GM23338 (cell line): ENCODE measurements at regions not wholly inside any gene's neighbourhood (a gene's known extent, or its start where the extent isn't known, plus 50 kb on each side); places are given as distances from the start of the nearest gene placed in this dataset.

Source experiments
- ATAC-seq: fragments of 200-7000 bp; cut with Tn5 transposase; 3 replicates; pipeline ENCODE4 v1.9.1; 2020
- DNase-seq: peaks from one replicate; pipeline ENCODE4 v3.0.0-alpha.2; 2015; ENCODE audit warnings: low spot score
- H2AFZ ChIP-seq: fragments of 200-600 bp; sonication (generic); 2 replicates; pipeline ENCODE4 v1.8.0; 2016; ENCODE audit warnings: antibody characterized with exemption, mild to moderate bottlenecking, moderate library complexity
- H3F3A ChIP-seq: fragments of 200-600 bp; sonication (generic); replicated peaks from 2 replicates; pipeline ENCODE4 v1.8.0; 2017; ENCODE audit warnings: antibody characterized with exemption, mixed run types, low read depth
- H3K27ac ChIP-seq: fragments of 200-600 bp; sonication (generic); 2 replicates; pipeline ENCODE4 v1.6.1; 2016; ENCODE audit warnings: low read depth
- H3K27me3 ChIP-seq: fragments of 200-600 bp; sonication (generic); 2 replicates; pipeline ENCODE4 v1.8.0; 2016; ENCODE audit warnings: mild to moderate bottlenecking, mixed run types, moderate library complexity; ENCODE audit not compliant: insufficient read depth
- H3K36me3 ChIP-seq: fragments of 200-600 bp; sonication (generic); 2 replicates; pipeline ENCODE4 v1.8.0; 2016; ENCODE audit warnings: mild to moderate bottlenecking; ENCODE audit not compliant: insufficient read depth
- H3K4me1 ChIP-seq: fragments of 200-600 bp; sonication (generic); 2 replicates; pipeline ENCODE4 v1.8.0; 2016; ENCODE audit warnings: mild to moderate bottlenecking, moderate library complexity; ENCODE audit not compliant: insufficient read depth
- H3K4me2 ChIP-seq: fragments of 200-600 bp; sonication (generic); 2 replicates; pipeline ENCODE4 v1.7.1; 2017; ENCODE audit warnings: mixed run types
- H3K4me3 ChIP-seq: fragments of 200-600 bp; sonication (generic); 2 replicates; pipeline ENCODE4 v1.6.1; 2016; ENCODE audit warnings: mixed run types
- H3K79me2 ChIP-seq: fragments of 200-600 bp; sonication (generic); replicated peaks from 2 replicates; pipeline ENCODE4 v1.8.0; 2017; ENCODE audit warnings: mild to moderate bottlenecking; ENCODE audit not compliant: insufficient read depth
- H3K9me2 ChIP-seq: fragments of 200-600 bp; sonication (generic); 2 replicates; pipeline ENCODE4 v1.8.0; 2017; ENCODE audit not compliant: insufficient read depth
- H4K20me1 ChIP-seq: fragments of 200-600 bp; sonication (generic); replicated peaks from 2 replicates; pipeline ENCODE4 v1.8.0; 2017; ENCODE audit warnings: mild to moderate bottlenecking; ENCODE audit not compliant: insufficient read depth
- H3K27ac Mint-ChIP-seq: 2 replicates; pipeline ENCODE4 v1.8.0; 2020; ENCODE audit warnings: inconsistent platforms, mild to moderate bottlenecking, moderate library complexity, mixed read lengths
- H3K27me3 Mint-ChIP-seq: 3 replicates; pipeline ENCODE4 v1.8.0; 2022; ENCODE audit warnings: low read depth, mild to moderate bottlenecking, moderate library complexity, mixed read lengths, inconsistent platforms; ENCODE audit not compliant: insufficient read depth, poor library complexity
- H3K36me3 Mint-ChIP-seq: 3 replicates; pipeline ENCODE4 v1.8.0; 2021; ENCODE audit warnings: low read depth, mild to moderate bottlenecking, inconsistent platforms, moderate library complexity, mixed read lengths
- H3K4me1 Mint-ChIP-seq: 3 replicates; pipeline ENCODE4 v1.8.0; 2020; ENCODE audit warnings: mild to moderate bottlenecking, inconsistent platforms, mixed read lengths
- H3K4me3 Mint-ChIP-seq: 3 replicates; pipeline ENCODE4 v1.8.0; 2021; ENCODE audit warnings: moderate library complexity, mild to moderate bottlenecking, inconsistent platforms, mixed read lengths
- H3K9me3 Mint-ChIP-seq: 3 replicates; pipeline ENCODE4 v1.8.0; 2020; ENCODE audit warnings: moderate library complexity, mild to moderate bottlenecking, inconsistent platforms, mixed read lengths
- EZH2 ChIP-seq: fragments of 200-600 bp; sonication (generic); IDR thresholded peaks from one replicate; pipeline ENCODE4 v1.8.0; 2017; ENCODE audit warnings: antibody characterized with exemption, mild to moderate bottlenecking, low read depth; ENCODE audit not compliant: unreplicated experiment
- NANOG ChIP-seq: IDR thresholded peaks from 2 replicates; pipeline ENCODE4 v1.6.1; 2016; ENCODE audit warnings: antibody characterized with exemption, borderline replicate concordance
- STAT1 ChIP-seq: IDR thresholded peaks from one replicate; pipeline ENCODE4 v1.6.1; 2016; ENCODE audit warnings: antibody characterized with exemption; ENCODE audit not compliant: unreplicated experiment
- TF ChIP-seq, protein P1 (sequence below): IDR thresholded peaks from one replicate; pipeline ENCODE4 v1.6.1; 2018; ENCODE audit warnings: antibody characterized with exemption; ENCODE audit not compliant: unreplicated experiment
- TF ChIP-seq, protein P2 (sequence below), 2 experiments: fragments of 200-600 bp in 1 of 2; sonication (generic) in 1 of 2; conservative IDR thresholded peaks; 2 replicates each; pipeline versions ENCODE4 v1.5.1 to v1.6.1; 2016 to 2017; ENCODE audit warnings: antibody characterized with exemption in 2 of 2, low read depth in 2 of 2, mild to moderate bottlenecking in 2 of 2, moderate library complexity in 1 of 2
- TF ChIP-seq, protein P3 (sequence below): IDR thresholded peaks from 2 replicates; pipeline ENCODE4 v1.6.1; 2016; ENCODE audit warnings: antibody characterized with exemption

DNA sequence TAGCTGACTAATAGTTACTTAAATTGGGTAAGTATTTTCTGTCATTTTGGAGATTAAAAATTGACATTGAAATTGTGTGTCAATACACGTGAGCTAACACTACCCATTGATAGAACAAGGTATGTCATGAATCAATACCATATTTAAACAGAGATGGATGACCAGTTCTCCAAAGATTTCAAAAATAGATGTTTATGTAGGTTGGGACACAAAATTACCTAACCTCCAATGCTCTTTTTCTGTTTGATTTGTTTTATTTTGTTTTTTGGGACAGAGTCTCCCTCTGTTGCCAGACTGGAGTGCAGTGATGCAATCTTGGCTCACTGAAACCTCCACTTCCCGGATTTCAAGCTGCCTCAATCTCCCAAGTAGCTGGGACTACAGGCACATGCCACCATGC lies 1491.7 kb downstream of the GRIK2 start (continued):
- TF ChIP-seq, protein P1, sequence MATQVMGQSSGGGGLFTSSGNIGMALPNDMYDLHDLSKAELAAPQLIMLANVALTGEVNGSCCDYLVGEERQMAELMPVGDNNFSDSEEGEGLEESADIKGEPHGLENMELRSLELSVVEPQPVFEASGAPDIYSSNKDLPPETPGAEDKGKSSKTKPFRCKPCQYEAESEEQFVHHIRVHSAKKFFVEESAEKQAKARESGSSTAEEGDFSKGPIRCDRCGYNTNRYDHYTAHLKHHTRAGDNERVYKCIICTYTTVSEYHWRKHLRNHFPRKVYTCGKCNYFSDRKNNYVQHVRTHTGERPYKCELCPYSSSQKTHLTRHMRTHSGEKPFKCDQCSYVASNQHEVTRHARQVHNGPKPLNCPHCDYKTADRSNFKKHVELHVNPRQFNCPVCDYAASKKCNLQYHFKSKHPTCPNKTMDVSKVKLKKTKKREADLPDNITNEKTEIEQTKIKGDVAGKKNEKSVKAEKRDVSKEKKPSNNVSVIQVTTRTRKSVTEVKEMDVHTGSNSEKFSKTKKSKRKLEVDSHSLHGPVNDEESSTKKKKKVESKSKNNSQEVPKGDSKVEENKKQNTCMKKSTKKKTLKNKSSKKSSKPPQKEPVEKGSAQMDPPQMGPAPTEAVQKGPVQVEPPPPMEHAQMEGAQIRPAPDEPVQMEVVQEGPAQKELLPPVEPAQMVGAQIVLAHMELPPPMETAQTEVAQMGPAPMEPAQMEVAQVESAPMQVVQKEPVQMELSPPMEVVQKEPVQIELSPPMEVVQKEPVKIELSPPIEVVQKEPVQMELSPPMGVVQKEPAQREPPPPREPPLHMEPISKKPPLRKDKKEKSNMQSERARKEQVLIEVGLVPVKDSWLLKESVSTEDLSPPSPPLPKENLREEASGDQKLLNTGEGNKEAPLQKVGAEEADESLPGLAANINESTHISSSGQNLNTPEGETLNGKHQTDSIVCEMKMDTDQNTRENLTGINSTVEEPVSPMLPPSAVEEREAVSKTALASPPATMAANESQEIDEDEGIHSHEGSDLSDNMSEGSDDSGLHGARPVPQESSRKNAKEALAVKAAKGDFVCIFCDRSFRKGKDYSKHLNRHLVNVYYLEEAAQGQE: no peak

DNA sequence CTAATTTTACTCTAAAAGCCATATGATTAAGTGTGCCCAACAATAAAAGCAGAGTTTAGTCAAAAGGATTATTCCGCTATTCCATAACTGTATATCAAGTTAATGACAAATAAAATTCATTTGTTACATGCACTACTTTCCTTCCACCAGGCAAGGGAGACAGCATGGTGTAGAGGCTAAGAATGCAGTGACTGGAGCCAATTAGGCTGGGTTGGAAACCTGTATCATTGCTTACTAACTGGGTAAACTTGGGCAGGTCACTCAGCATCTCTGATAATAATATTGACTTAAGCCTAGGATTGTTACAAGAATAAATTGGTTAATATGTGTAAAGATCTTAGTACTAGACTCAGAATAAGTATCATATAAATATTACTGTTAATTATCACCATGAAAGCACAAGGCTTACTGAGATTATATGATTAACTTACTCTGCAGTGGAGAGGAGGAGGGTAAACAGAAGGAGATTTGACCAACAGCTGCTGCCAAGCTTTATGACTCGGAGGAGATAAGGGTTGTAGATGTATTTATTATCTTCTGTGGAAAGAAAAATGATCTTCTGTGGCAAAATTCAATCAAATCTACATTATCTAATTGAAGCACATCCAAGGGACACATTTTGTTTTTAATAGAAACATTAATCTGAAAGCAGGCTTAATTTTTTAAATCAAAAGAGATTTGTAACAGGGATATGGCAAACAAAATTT lies 1459.9 kb downstream of the GRIK2 start:
- no peak overlapping the region for H3K27ac Mint-ChIP-seq
- peak; percentile 7 for DNase-seq
- H3K27ac ChIP-seq: no peak overlapping the region

More for the DNA sequence above, 1459.9 kb downstream of the GRIK2 start:
- H3K79me2 ChIP-seq: no peaks in the 10 kb centered on the region
- no peaks in the 10 kb centered on the region for H3K9me3 Mint-ChIP-seq
- no peaks in the 10 kb centered on the region for H3K36me3 Mint-ChIP-seq
- H3K36me3 ChIP-seq: no peaks in the 10 kb centered on the region
- no peaks in the 10 kb centered on the region for H4K20me1 ChIP-seq
- peak; percentile 36; the same call in 1 of the 3 replicates for ATAC-seq
- TF ChIP-seq, protein P2, sequence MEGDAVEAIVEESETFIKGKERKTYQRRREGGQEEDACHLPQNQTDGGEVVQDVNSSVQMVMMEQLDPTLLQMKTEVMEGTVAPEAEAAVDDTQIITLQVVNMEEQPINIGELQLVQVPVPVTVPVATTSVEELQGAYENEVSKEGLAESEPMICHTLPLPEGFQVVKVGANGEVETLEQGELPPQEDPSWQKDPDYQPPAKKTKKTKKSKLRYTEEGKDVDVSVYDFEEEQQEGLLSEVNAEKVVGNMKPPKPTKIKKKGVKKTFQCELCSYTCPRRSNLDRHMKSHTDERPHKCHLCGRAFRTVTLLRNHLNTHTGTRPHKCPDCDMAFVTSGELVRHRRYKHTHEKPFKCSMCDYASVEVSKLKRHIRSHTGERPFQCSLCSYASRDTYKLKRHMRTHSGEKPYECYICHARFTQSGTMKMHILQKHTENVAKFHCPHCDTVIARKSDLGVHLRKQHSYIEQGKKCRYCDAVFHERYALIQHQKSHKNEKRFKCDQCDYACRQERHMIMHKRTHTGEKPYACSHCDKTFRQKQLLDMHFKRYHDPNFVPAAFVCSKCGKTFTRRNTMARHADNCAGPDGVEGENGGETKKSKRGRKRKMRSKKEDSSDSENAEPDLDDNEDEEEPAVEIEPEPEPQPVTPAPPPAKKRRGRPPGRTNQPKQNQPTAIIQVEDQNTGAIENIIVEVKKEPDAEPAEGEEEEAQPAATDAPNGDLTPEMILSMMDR (conservative IDR thresholded peaks at IDR 0.05; ENCODE audit: low read depth in 2 of 2): no peak
- TF ChIP-seq STAT1 (no peak), EZH2 (no peak), NANOG (no peak)
- TF ChIP-seq, protein P3, sequence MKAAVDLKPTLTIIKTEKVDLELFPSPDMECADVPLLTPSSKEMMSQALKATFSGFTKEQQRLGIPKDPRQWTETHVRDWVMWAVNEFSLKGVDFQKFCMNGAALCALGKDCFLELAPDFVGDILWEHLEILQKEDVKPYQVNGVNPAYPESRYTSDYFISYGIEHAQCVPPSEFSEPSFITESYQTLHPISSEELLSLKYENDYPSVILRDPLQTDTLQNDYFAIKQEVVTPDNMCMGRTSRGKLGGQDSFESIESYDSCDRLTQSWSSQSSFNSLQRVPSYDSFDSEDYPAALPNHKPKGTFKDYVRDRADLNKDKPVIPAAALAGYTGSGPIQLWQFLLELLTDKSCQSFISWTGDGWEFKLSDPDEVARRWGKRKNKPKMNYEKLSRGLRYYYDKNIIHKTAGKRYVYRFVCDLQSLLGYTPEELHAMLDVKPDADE: no peak
- H3K9me2 ChIP-seq: no peaks in the 10 kb centered on the region
- no peaks in the 10 kb centered on the region for H3F3A ChIP-seq
- H3K4me2 ChIP-seq: no peak overlapping the region
- H3K27me3 ChIP-seq: no peaks in the 10 kb centered on the region
- no peaks in the 10 kb centered on the region for H3K4me1 Mint-ChIP-seq
- no peaks in the 10 kb centered on the region; the same call in 1 of the 2 replicates for H3K4me1 ChIP-seq
- no peak overlapping the region for H3K4me3 Mint-ChIP-seq
- no peaks in the 10 kb centered on the region for H3K27me3 Mint-ChIP-seq
- no peak overlapping the region for H3K4me3 ChIP-seq
- H2AFZ ChIP-seq: no peak overlapping the region
